ENCODE measurements at regions not wholly inside any gene's neighbourhood (a gene's known extent, or its start where the extent isn't known, plus 50 kb on each side); places are given as distances from the start of the nearest gene placed in this dataset.

GRCh38 chr3:124329723-124330122 lies 337.8 kb upstream of the ROPN1 start:
- Histone ChIP-seq H3K4ac (ENCODE audit: low read length) (no peak overlapping the region), H2BK15ac (ENCODE audit: low read length) (no peak overlapping the region), H3K14ac (ENCODE audit: low read length) (no peak overlapping the region), H4K8ac (ENCODE audit: low read depth, low read length) (no peak overlapping the region), H3K4me3 (ENCODE audit: low read length in 2 of 2) (no peak overlapping the region), H2BK120ac (ENCODE audit: low read depth, low read length) (no peak overlapping the region), H2AFZ (ENCODE audit: low read length) (no peak overlapping the region), H4K91ac (ENCODE audit: low read depth, low read length, poor library complexity) (no peak overlapping the region), H3K79me1 (ENCODE audit: low read depth, low read length) (no peaks in the 10 kb centered on the region), H3K9ac (ENCODE audit: low read depth, low read length, poor library complexity) (no peak overlapping the region), H3K4me1 (ENCODE audit: control insufficient read depth in 2 of 2, insufficient read depth in 1 of 2, low read depth in 1 of 2, low read length in 2 of 2) (no peaks in the 10 kb centered on the region), H3K9me3 (replicated peaks in 1 of 2; ENCODE audit: control insufficient read depth in 2 of 2, insufficient read depth in 1 of 2, low read depth in 1 of 2, low read length in 2 of 2) (no peaks in the 10 kb centered on the region), H3K18ac (ENCODE audit: low read length) (no peak overlapping the region), H2AK5ac (ENCODE audit: low read depth, low read length) (no peak overlapping the region), H2BK5ac (ENCODE audit: low read length) (no peak overlapping the region), H3K4me2 (ENCODE audit: insufficient read depth, low read length, poor library complexity, severe bottlenecking) (no peak overlapping the region), H3K27ac (replicated peaks; ENCODE audit: low read length) (no peak overlapping the region), H2BK12ac (ENCODE audit: low read length) (no peak overlapping the region), H3K27me3 (ENCODE audit: control insufficient read depth in 3 of 3, insufficient read depth in 3 of 3, low read depth in 1 of 3, low read length in 3 of 3) (no peaks in the 10 kb centered on the region), H3K36me3 (replicated peaks in 1 of 2; ENCODE audit: control insufficient read depth in 2 of 2, insufficient read depth in 2 of 2, low read length in 2 of 2) (peaks cover 2 to 21% of the 10 kb centered on the region in 2 donors), H3K23ac (ENCODE audit: low read depth, low read length, poor library complexity) (peak overlapping the region; percentile 75)
- WGBS, 2 donors (ENCODE audit: extremely low coverage in 2 of 2, insufficient read length in 2 of 2, insufficient replicate concordance in 1 of 2): no CpG with 5 or more reads among the region's 2 CpGs
- DNase-seq (ENCODE audit: low spot score): no peak

GRCh38 chr3:124333931-124334640 lies 342.2 kb upstream of the ROPN1 start:
- no peak for DNase-seq (ENCODE audit: low spot score)
- H2BK12ac ChIP-seq (ENCODE audit: low read length): no peak overlapping the region
- H2BK5ac ChIP-seq (ENCODE audit: low read length): no peak overlapping the region
- no peak overlapping the region for H2AFZ ChIP-seq (ENCODE audit: low read length)
- H3K27me3 ChIP-seq (ENCODE audit: control insufficient read depth in 3 of 3, insufficient read depth in 3 of 3, low read depth in 1 of 3, low read length in 3 of 3): no peaks in the 10 kb centered on the region
- H2AK5ac ChIP-seq (ENCODE audit: low read depth, low read length): no peak overlapping the region
- H3K23ac ChIP-seq (ENCODE audit: low read depth, low read length, poor library complexity): no peak overlapping the region
- no peak overlapping the region for H3K4me3 ChIP-seq (ENCODE audit: low read length in 2 of 2)
- peaks cover 2 to 25% of the 10 kb centered on the region in 2 donors for H3K36me3 ChIP-seq (replicated peaks in 1 of 2; ENCODE audit: control insufficient read depth in 2 of 2, insufficient read depth in 2 of 2, low read length in 2 of 2)
- no peak overlapping the region for H3K14ac ChIP-seq (ENCODE audit: low read length)
- H3K4ac ChIP-seq (ENCODE audit: low read length): no peak overlapping the region
- no peak overlapping the region for H3K4me2 ChIP-seq (ENCODE audit: insufficient read depth, low read length, poor library complexity, severe bottlenecking)
- H3K27ac ChIP-seq (replicated peaks; ENCODE audit: low read length): no peak overlapping the region
- H4K91ac ChIP-seq (ENCODE audit: low read depth, low read length, poor library complexity): no peak overlapping the region
- H3K9me3 ChIP-seq (replicated peaks in 1 of 2; ENCODE audit: control insufficient read depth in 2 of 2, insufficient read depth in 1 of 2, low read depth in 1 of 2, low read length in 2 of 2): no peaks in the 10 kb centered on the region
- H3K79me1 ChIP-seq (ENCODE audit: low read depth, low read length): no peaks in the 10 kb centered on the region
- no peak overlapping the region for H3K9ac ChIP-seq (ENCODE audit: low read depth, low read length, poor library complexity)
- no peak overlapping the region for H2BK15ac ChIP-seq (ENCODE audit: low read length)
- no peak overlapping the region for H2BK120ac ChIP-seq (ENCODE audit: low read depth, low read length)
- peak overlapping the region; percentile 53 for H3K18ac ChIP-seq (ENCODE audit: low read length)
- peaks cover 0 to 4% of the 10 kb centered on the region in 2 donors for H3K4me1 ChIP-seq (ENCODE audit: control insufficient read depth in 2 of 2, insufficient read depth in 1 of 2, low read depth in 1 of 2, low read length in 2 of 2)
- whole genome bisulfite sequencing, 2 donors (ENCODE audit: extremely low coverage in 2 of 2, insufficient read length in 2 of 2, insufficient replicate concordance in 1 of 2): no CpG with 5 or more reads among the region's 14 CpGs
- H4K8ac ChIP-seq (ENCODE audit: low read depth, low read length): no peak overlapping the region

DNA sequence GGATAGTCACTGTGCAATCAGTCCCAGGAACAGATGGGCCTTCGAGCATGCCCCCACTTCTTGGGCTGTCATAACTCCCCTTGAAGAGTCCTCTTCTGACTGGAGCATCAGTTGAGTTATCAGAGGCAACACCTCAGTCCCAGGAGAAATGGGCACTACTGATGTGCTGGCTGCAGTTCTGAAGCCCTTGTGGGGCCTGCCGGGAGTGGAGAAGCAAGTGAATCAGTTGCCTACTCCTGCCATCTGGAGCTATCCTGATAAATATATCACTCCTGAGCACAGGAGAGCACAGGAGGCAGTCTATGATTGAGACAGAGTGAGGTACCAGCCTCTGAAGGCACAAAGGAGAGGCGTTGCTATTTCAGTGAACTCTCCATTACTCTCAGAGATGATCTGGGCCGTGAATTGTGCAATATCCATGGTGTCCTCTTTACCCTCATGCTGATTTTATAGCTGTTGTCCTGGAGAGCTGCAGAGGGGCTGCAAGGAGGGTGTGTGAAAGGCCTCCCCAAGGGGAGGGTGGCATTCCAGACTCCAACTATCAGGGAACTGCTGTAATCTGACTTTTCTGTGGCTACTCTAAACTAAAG lies 344.2 kb upstream of the ROPN1 start:
- Histone ChIP-seq H3K27me3 (ENCODE audit: control insufficient read depth in 3 of 3, insufficient read depth in 3 of 3, low read depth in 1 of 3, low read length in 3 of 3) (no peaks in the 10 kb centered on the region), H3K27ac (replicated peaks; ENCODE audit: low read length) (no peak overlapping the region), H3K14ac (ENCODE audit: low read length) (no peak overlapping the region), H3K36me3 (replicated peaks in 1 of 2; ENCODE audit: control insufficient read depth in 2 of 2, insufficient read depth in 2 of 2, low read length in 2 of 2) (peaks cover 2 to 25% of the 10 kb centered on the region in 2 donors), H3K4me3 (ENCODE audit: low read length in 2 of 2) (no peak overlapping the region), H4K91ac (ENCODE audit: low read depth, low read length, poor library complexity) (no peak overlapping the region), H3K9ac (ENCODE audit: low read depth, low read length, poor library complexity) (no peak overlapping the region), H2BK5ac (ENCODE audit: low read length) (no peak overlapping the region), H3K23ac (ENCODE audit: low read depth, low read length, poor library complexity) (no peak overlapping the region), H2AK5ac (ENCODE audit: low read depth, low read length) (no peak overlapping the region), H3K9me3 (replicated peaks in 1 of 2; ENCODE audit: control insufficient read depth in 2 of 2, insufficient read depth in 1 of 2, low read depth in 1 of 2, low read length in 2 of 2) (no peaks in the 10 kb centered on the region), H3K4me2 (ENCODE audit: insufficient read depth, low read length, poor library complexity, severe bottlenecking) (no peak overlapping the region), H2AFZ (ENCODE audit: low read length) (no peak overlapping the region), H3K4me1 (ENCODE audit: control insufficient read depth in 2 of 2, insufficient read depth in 1 of 2, low read depth in 1 of 2, low read length in 2 of 2) (peaks cover 0 to 4% of the 10 kb centered on the region in 2 donors), H2BK15ac (ENCODE audit: low read length) (no peak overlapping the region), H3K4ac (ENCODE audit: low read length) (no peak overlapping the region), H4K8ac (ENCODE audit: low read depth, low read length) (no peak overlapping the region), H3K79me1 (ENCODE audit: low read depth, low read length) (no peaks in the 10 kb centered on the region), H2BK12ac (ENCODE audit: low read length) (no peak overlapping the region), H3K18ac (ENCODE audit: low read length) (peak overlapping the region; percentile 32), H2BK120ac (ENCODE audit: low read depth, low read length) (no peak overlapping the region)
- no peak for DNase-seq (ENCODE audit: low spot score)
- WGBS, 2 donors (ENCODE audit: extremely low coverage in 2 of 2, insufficient read length in 2 of 2, insufficient replicate concordance in 1 of 2): no CpG with 5 or more reads among the region's 4 CpGs

DNA sequence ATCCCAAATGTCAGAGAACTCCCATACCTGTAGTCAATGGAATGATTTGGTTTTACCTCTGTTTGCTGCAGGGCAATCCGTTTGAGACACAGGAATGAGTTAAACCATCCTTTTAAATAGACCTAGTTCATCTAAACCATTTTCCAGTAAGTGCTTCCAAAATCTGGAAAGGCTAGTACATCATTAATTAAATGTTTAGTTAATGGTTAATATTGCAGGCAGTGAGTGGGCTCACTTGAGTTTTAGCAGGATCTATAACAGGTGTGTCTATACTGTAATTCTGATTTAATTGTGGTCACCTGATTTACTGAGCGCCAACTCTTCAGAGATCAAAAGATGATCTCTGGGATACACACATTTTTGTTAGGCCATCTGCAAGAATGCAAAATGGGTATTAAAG lies 353.9 kb upstream of the ROPN1 start:
- WGBS, 2 donors (ENCODE audit: extremely low coverage in 2 of 2, insufficient read length in 2 of 2, insufficient replicate concordance in 1 of 2): no CpG with 5 or more reads among the region's 2 CpGs
- no peak overlapping the region for H2BK15ac ChIP-seq (ENCODE audit: low read length)

More for the DNA sequence above, 353.9 kb upstream of the ROPN1 start:
- no peak overlapping the region for H3K14ac ChIP-seq (ENCODE audit: low read length)
- H3K4me2 ChIP-seq (ENCODE audit: insufficient read depth, low read length, poor library complexity, severe bottlenecking): no peak overlapping the region
- no peak overlapping the region for H3K23ac ChIP-seq (ENCODE audit: low read depth, low read length, poor library complexity)
- DNase-seq (ENCODE audit: low spot score): no peak
- no peak overlapping the region for H3K18ac ChIP-seq (ENCODE audit: low read length)
- no peak overlapping the region for H2BK120ac ChIP-seq (ENCODE audit: low read depth, low read length)
- no peaks in the 10 kb centered on the region for H3K9me3 ChIP-seq (replicated peaks in 1 of 2; ENCODE audit: control insufficient read depth in 2 of 2, insufficient read depth in 1 of 2, low read depth in 1 of 2, low read length in 2 of 2)
- H2AFZ ChIP-seq (ENCODE audit: low read length): no peak overlapping the region
- no peak overlapping the region for H3K4ac ChIP-seq (ENCODE audit: low read length)
- H3K36me3 ChIP-seq (replicated peaks in 1 of 2; ENCODE audit: control insufficient read depth in 2 of 2, insufficient read depth in 2 of 2, low read length in 2 of 2): peaks cover 2 to 10% of the 10 kb centered on the region in 2 donors
- H4K91ac ChIP-seq (ENCODE audit: low read depth, low read length, poor library complexity): no peak overlapping the region
- no peak overlapping the region for H4K8ac ChIP-seq (ENCODE audit: low read depth, low read length)
- no peak overlapping the region for H3K27ac ChIP-seq (replicated peaks; ENCODE audit: low read length)
- no peak overlapping the region for H2BK5ac ChIP-seq (ENCODE audit: low read length)
- H3K4me1 ChIP-seq (ENCODE audit: control insufficient read depth in 2 of 2, insufficient read depth in 1 of 2, low read depth in 1 of 2, low read length in 2 of 2): peaks cover 0 to 4% of the 10 kb centered on the region in 2 donors
- H3K9ac ChIP-seq (ENCODE audit: low read depth, low read length, poor library complexity): no peak overlapping the region
- no peaks in the 10 kb centered on the region for H3K27me3 ChIP-seq (ENCODE audit: control insufficient read depth in 3 of 3, insufficient read depth in 3 of 3, low read depth in 1 of 3, low read length in 3 of 3)
- H2AK5ac ChIP-seq (ENCODE audit: low read depth, low read length): no peak overlapping the region
- H3K79me1 ChIP-seq (ENCODE audit: low read depth, low read length): no peaks in the 10 kb centered on the region
- no peak overlapping the region for H2BK12ac ChIP-seq (ENCODE audit: low read length)
- no peak overlapping the region for H3K4me3 ChIP-seq (ENCODE audit: low read length in 2 of 2)

Measured in neuronal stem cell (in vitro differentiated cells).